GM18909 (cell line): ENCODE measurements at regions not wholly inside any gene's neighbourhood (a gene's known extent, or its start where the extent isn't known, plus 50 kb on each side); places are given as distances from the start of the nearest gene placed in this dataset.

ENCODE experiments used
- ATAC-seq: cut with Tn5 transposase; IDR thresholded peaks from one replicate; pipeline ENCODE4 v1.9.1; 2021; ENCODE audit warnings: mild to moderate bottlenecking; ENCODE audit not compliant: unreplicated experiment, poor library complexity

GRCh38 chr4:137649711-137650450 lies 117.6 kb upstream of the PCDH18 start:
- no peak for ATAC-seq

DNA sequence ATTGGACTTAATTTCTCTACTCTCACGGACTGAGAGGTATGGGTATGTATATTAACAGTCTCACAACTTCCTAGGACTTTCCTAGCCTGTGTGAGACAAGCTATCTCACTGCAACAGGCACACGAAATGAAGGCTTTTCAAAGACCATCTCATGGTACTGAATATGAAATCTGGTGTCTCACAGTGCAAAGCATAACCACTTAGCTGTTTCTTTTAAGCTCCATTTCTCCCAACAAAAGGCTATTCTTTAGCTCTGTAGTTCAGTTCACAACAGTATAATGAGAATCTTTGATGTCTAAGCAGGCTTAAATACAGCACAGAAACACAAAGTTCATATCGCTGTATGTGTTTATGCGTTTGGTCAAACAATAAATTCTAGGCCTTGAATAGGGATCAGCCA lies 116.2 kb upstream of the PCDH18 start:
- ATAC-seq = no peak

DNA sequence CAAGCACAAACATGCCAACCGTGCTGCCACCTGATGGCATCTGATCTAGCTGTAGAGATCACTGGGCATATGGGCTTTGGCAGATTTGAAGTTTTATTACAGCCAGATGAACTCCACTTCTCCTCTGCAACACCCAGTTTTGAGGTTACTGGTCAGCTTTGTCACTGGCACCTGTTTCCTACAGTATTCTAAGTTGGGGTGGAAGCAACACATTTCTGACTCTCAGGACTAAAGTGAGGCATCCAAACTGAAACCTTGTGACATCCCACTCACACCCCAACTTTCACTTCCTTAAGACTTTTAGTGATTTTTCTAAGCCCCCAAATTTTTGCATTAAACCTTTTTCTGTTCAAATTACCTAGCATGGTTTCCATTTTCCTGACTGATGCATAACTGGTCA lies 115.1 kb upstream of the PCDH18 start:
- peak; percentile 92 for ATAC-seq

- ATAC-seq = no peak
Measured at GRCh38 chr4:137644201-137644600, 111.9 kb upstream of the PCDH18 start.

GRCh38 chr4:137641544-137641943 lies 109.2 kb upstream of the PCDH18 start:
- ATAC-seq = no peak

GRCh38 chr4:137640838-137641158 lies 108.5 kb upstream of the PCDH18 start:
- no peak for ATAC-seq

DNA sequence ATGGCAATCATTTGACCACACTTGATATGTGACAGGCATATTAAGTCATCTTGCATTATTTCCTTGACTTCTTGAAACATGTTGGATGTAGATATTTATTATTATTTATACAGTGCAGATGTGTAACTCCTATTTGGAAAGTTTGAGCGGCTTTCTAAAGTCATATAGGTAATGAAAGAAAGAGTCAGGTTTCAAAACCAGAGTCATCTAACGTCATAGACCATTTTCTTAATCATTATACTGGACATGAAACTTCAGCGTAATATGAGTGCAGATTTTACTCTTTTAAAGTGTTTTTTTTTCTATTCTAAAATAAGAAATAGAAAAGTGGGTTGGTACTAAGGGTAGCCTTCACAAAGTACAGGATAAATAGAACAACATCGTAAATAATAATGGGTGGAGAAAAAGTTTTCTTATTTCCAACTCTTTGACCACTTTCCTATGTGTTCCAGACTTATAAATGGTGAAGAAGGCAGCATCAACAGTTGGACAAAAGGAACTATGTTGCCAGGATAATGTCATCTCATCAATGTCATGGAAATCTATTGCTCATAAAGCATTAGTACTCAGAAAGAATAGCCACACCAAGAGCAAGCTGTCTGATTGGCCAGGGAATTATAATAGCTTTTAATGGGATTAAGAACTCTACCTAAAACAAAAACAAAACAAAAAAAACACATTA lies 108.0 kb upstream of the PCDH18 start:
- ATAC-seq = peak; percentile 69

- peak; percentile 65 for ATAC-seq
Measured at GRCh38 chr4:137638934-137639333, 106.6 kb upstream of the PCDH18 start.

DNA sequence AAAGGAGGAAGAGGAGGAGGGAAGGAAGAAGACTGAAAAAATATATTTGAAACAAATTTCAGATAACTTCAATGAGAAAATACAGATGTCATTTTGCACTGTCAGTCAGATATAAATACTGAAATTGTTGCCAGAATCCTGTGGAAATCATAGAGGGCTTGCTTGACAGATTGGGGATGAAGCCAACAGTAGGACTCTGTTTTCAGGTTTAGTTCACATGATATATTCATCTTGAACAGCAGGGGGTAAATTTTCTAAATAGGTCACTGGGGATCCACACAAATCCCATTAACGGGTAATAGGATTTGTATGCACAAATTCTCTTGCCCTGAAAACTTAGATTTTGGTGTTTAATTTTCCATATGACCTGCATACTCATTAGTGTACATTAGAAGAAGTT lies 103.3 kb upstream of the PCDH18 start:
- no peak for ATAC-seq

DNA sequence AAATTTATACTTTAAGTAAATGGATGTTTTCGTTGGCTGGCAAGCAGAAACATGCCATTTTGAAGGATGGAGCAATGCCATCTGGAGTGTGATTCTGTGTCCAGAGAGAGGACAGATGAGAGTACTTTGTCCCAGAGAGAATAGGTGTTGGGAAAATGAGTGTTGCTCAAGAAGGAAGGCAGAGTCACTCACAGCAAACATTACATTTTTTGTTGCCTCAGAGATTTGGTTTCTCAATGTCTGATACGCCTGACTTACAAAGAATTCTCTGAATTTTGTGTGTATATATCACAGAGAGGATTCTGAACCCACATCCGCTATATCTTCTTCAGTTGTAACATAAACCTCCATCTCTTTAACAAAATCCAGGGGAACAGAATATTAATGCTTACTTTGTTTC lies 102.8 kb upstream of the PCDH18 start:
- ATAC-seq = no peak

GRCh38 chr4:137632842-137633241 lies 100.5 kb upstream of the PCDH18 start:
- ATAC-seq = no peak

DNA sequence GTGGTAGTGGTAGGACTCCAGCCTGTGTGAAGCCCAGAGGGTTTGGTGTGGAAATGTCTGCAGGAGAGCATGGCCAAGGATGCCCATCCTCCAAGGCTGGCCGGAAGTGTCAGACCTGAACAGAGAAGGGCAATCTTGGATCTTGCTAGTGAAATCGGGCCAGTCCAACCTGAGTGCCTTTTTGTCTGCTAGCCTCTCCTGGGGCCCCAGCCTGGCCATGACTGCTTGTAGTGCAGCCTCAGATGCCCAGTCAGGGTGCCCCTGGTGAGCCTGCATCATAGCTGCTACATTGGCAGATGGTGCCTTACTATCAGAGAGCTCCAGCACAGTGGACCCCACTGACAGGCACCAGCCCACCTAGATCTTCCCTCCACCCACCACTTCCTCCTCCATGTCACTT lies 99.3 kb upstream of the PCDH18 start:
- no peak for ATAC-seq

GRCh38 chr4:137630252-137630651 lies 98.0 kb upstream of the PCDH18 start:
- ATAC-seq = no peak

- ATAC-seq = no peak
Measured at GRCh38 chr4:137627739-137628460, 95.6 kb upstream of the PCDH18 start.

GRCh38 chr4:137626942-137627738 lies 94.8 kb upstream of the PCDH18 start:
- no peak for ATAC-seq

DNA sequence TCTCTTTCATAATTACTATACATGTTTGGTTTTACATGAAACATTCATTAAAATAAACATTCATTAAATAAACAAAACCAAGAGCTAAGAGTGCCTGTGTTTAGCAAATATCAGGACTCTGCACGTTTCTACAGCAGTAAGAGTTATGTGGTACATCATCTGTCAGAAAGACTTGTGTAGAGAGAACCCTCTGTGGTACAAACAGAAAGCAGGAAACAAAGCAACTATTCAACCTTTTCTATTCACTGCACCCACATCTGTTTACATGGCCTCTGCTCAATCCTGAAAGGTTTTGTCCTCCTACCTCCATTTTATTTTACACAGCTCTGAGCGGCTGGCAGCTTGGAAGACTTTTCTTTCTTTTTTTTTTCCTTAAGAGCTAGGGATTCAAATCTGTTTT lies 90.7 kb upstream of the PCDH18 start:
- ATAC-seq = no peak

GRCh38 chr4:137621056-137621455 lies 88.8 kb upstream of the PCDH18 start:
- ATAC-seq = no peak

DNA sequence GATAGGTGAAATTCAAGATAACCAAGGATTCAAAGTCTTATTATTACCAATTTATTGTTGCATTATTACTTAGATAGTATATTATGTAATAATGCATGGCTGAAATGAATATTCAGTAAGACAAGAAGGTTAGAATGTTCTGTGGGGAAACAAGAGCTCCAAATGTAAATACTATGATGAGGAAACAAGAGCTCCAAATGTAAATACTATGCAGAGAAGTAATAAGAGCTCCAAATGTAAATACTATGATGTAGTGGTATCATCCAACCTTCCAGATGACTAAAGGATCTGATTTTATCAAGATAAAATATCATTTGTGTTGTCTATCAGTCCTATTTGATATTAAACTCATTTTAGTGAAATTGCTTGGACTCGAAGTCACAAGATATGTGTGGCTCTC lies 82.2 kb upstream of the PCDH18 start:
- no peak for ATAC-seq

DNA sequence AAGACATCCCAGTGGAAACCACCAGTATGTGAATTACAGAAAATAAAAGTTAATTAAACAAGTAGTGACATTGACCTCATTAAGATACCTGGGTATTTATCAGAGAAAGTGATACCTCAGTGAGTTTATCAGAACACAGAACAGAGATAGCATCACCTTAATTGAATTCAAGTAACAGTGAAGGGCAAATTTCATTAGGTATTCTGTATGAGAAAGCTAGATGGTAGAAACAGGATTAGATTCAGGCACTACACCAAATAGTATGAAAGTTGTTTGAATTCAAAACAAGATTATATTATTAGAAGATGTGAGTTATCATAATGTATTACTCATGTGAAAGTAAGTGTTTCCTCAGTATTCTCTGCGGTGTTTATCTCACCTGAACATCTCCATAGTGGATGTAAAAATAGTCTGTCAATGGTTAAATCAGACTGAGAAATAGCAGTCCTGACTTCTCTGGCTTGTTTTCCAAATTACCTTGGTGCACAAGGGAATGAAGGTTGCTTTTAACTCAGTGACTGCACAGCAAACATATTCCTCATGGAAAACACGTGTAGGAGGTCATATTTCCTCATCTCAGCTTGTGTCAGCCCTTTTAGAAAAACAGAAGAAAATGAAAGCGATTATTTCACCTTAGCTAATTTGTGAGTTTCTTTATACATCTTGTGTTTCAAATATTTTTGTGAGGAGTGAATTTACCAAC lies 79.9 kb upstream of the PCDH18 start:
- ATAC-seq = no peak

DNA sequence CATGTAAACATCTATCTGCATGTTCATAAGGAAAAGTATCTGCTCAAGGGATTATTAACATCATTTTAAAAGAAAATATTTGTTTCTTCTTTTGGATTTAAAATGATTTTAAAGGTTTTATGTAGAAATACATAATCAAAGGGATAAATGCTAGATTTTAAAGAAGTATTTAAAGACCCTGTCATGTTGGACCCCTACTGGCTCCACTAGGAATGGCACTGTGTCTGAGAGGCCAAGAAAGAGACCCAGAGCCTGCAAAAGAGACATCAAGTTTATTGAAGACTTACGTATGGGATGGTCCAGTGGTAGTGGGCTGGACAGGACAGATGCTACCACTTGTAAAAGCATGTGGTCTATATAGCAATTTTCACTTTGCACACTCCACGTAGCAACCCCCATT lies 78.7 kb upstream of the PCDH18 start:
- no peak for ATAC-seq
